HG03354 (cell line): ENCODE measurements at regions not wholly inside any gene's neighbourhood (a gene's known extent, or its start where the extent isn't known, plus 50 kb on each side); places are given as distances from the start of the nearest gene placed in this dataset.

Experiments used
- ATAC-seq: cut with Tn5 transposase; IDR thresholded peaks from one replicate; pipeline ENCODE4 v1.9.1; 2021; ENCODE audit warnings: mild to moderate bottlenecking; ENCODE audit not compliant: unreplicated experiment, poor library complexity, severe bottlenecking

- no peak for ATAC-seq
Measured at GRCh38 chr10:5303504-5303903, 61.3 kb upstream of the UCN3 start.

GRCh38 chr10:5305374-5305773 is 59.4 kb upstream of the UCN3 start:
- ATAC-seq = no peak

GRCh38 chr10:5310914-5311313 is 53.9 kb upstream of the UCN3 start:
- no peak for ATAC-seq

- no peak for ATAC-seq
Measured at GRCh38 chr10:5311617-5312016, 53.1 kb upstream of the UCN3 start.

- ATAC-seq = no peak
Measured at GRCh38 chr10:5314840-5315239, 49.9 kb upstream of the UCN3 start.
